Keratinocyte (primary cell): ENCODE measurements at regions not wholly inside any gene's neighbourhood (a gene's known extent, or its start where the extent isn't known, plus 50 kb on each side); places are given as distances from the start of the nearest gene placed in this dataset.

Experiments used
- DNase-seq: peaks from one replicate; pipeline ENCODE4 v3.0.0-alpha.2; 2011; ENCODE audit warnings: low read depth, missing footprints, low spot score
- FAIRE-seq: peaks from 2 replicates; lab custom pipeline; 2011; peaks lifted over from hg19 to GRCh38; lab: Jason Lieb, UNC
- H2AFZ ChIP-seq: 2 replicates; pipeline ENCODE4 v1.6.0; 2012; ENCODE audit warnings: low read length, control low read depth, inconsistent platforms; ENCODE audit not compliant: control insufficient read depth
- H3K27ac ChIP-seq: 2 replicates; pipeline ENCODE4 v1.5.1; 2011; ENCODE audit warnings: low read length; ENCODE audit not compliant: control insufficient read depth, insufficient read depth
- H3K27me3 ChIP-seq: 3 replicates; pipeline ENCODE4 v1.6.0; 2011; ENCODE audit warnings: low read length; ENCODE audit not compliant: control insufficient read depth, insufficient read depth; ENCODE audit errors: extremely low read depth
- H3K36me3 ChIP-seq, 2 experiments: 2 replicates in 1 of 2; 3 replicates in 1 of 2; pipeline ENCODE4 v1.5.1; 2011; ENCODE audit warnings: low read length in 2 of 2, mild to moderate bottlenecking in 1 of 2; ENCODE audit not compliant: control insufficient read depth in 2 of 2, insufficient read depth in 2 of 2; ENCODE audit errors: extremely low read depth in 1 of 2
- H3K4me1 ChIP-seq: 3 replicates; pipeline ENCODE4 v1.5.1; 2011; ENCODE audit warnings: low read length; ENCODE audit not compliant: control insufficient read depth, insufficient read depth; ENCODE audit errors: extremely low read depth
- H3K4me2 ChIP-seq: 3 replicates; pipeline ENCODE4 v1.6.0; 2011; ENCODE audit warnings: low read depth, low read length; ENCODE audit not compliant: control insufficient read depth, insufficient read depth; ENCODE audit errors: extremely low read depth
- H3K4me3 ChIP-seq, 3 experiments: fragments of 200-600 bp in 1 of 3; sonication (generic) in 1 of 3; 2 replicates in 2 of 3; 3 replicates in 1 of 3; pipeline ENCODE4 v1.5.1; 2011 to 2016; ENCODE audit warnings: low read length in 3 of 3, mild to moderate bottlenecking in 3 of 3, control low read depth in 2 of 3, inconsistent platforms in 1 of 3, low read depth in 1 of 3, mixed read lengths in 1 of 3, mixed run types in 1 of 3, moderate library complexity in 1 of 3; ENCODE audit not compliant: control insufficient read depth in 2 of 3, insufficient read depth in 2 of 3; ENCODE audit errors: extremely low read depth in 1 of 3
- H3K79me2 ChIP-seq: 2 replicates; pipeline ENCODE4 v1.6.0; 2012; ENCODE audit warnings: low read length; ENCODE audit not compliant: control insufficient read depth, insufficient read depth
- H3K9ac ChIP-seq: 3 replicates; pipeline ENCODE4 v1.6.0; 2011; ENCODE audit warnings: low read length; ENCODE audit not compliant: control insufficient read depth, insufficient read depth; ENCODE audit errors: extremely low read depth
- H3K9me1 ChIP-seq: 3 replicates; pipeline ENCODE4 v1.6.0; 2011; ENCODE audit warnings: low read length; ENCODE audit not compliant: control insufficient read depth, insufficient read depth; ENCODE audit errors: extremely low read depth
- H3K9me3 ChIP-seq: 2 replicates; pipeline ENCODE4 v1.5.1; 2012; ENCODE audit warnings: low read depth, low read length; ENCODE audit not compliant: control insufficient read depth
- H4K20me1 ChIP-seq: 3 replicates; pipeline ENCODE4 v1.6.0; 2011; ENCODE audit warnings: low read length; ENCODE audit not compliant: control insufficient read depth, insufficient read depth; ENCODE audit errors: extremely low read depth
- CTCF ChIP-seq, 3 experiments: IDR thresholded peaks in 1 of 3; conservative IDR thresholded peaks in 1 of 3; optimal IDR thresholded peaks in 1 of 3; 2 replicates in 2 of 3; 3 replicates in 1 of 3; pipeline versions ENCODE3 to v1.5.1; 2011; ENCODE audit warnings: low read length in 3 of 3, mild to moderate bottlenecking in 3 of 3, moderate library complexity in 2 of 3, control low read depth in 1 of 3, inconsistent platforms in 1 of 3; ENCODE audit not compliant: insufficient read depth in 2 of 3; ENCODE audit errors: extremely low read depth in 1 of 3
- EZH2 ChIP-seq: IDR thresholded peaks from one replicate; pipeline ENCODE4 v1.6.1; 2012; ENCODE audit warnings: inconsistent platforms, mild to moderate bottlenecking, low read length, moderate library complexity
- dilution Hi-C: fragments of 300-500 bp; cut with MboI; formaldehyde crosslinking; loops from one replicate; pipeline ENCODE4 v1.7.0; 2020; ENCODE audit warnings: low sequenced_read_pairs; ENCODE audit not compliant: extremely low pct_ligation_motif_present

- no peak for TF ChIP-seq CTCF (optimal IDR thresholded peaks at IDR 0.05 in 1 of 3, IDR thresholded peaks at IDR 0.05 in 1 of 3, conservative IDR thresholded peaks at IDR 0.05 in 1 of 3; ENCODE audit: extremely low read depth in 1 of 3, insufficient read depth in 2 of 3, low read length in 3 of 3)
- TF ChIP-seq EZH2: no peak
- DNase-seq: no peak
- dilution Hi-C loops: no loop called here
- no peaks in the 10 kb centered on the region for H4K20me1 ChIP-seq
- H2AFZ ChIP-seq: no peak overlapping the region
- no peaks in the 10 kb centered on the region for H3K9me3 ChIP-seq
- no peaks in the 10 kb centered on the region for H3K79me2 ChIP-seq
- no peak overlapping the region for H3K27ac ChIP-seq
- H3K9me1 ChIP-seq: no peaks in the 10 kb centered on the region
- H3K27me3 ChIP-seq: no peaks in the 10 kb centered on the region
- no peak overlapping the region for H3K4me3 ChIP-seq
- no peaks in the 10 kb centered on the region for H3K36me3 ChIP-seq
- no peak overlapping the region for H3K4me2 ChIP-seq
- no peak for FAIRE-seq
- H3K9ac ChIP-seq: no peak overlapping the region
- no peaks in the 10 kb centered on the region for H3K4me1 ChIP-seq
These were observed 60.2 kb downstream of the GASK1B start for GRCh38 chr4:158112611-158113010.

- Histone ChIP-seq H3K9me1 (no peaks in the 10 kb centered on the region), H3K79me2 (no peaks in the 10 kb centered on the region), H3K36me3 (no peaks in the 10 kb centered on the region), H4K20me1 (no peaks in the 10 kb centered on the region), H3K4me2 (no peak overlapping the region), H3K4me3 (no peak overlapping the region), H3K9me3 (no peaks in the 10 kb centered on the region), H3K9ac (no peak overlapping the region), H2AFZ (no peak overlapping the region), H3K4me1 (no peaks in the 10 kb centered on the region), H3K27me3 (no peaks in the 10 kb centered on the region), H3K27ac (no peak overlapping the region)
- dilution Hi-C loops: no loop called here
- FAIRE-seq (peak; percentile 48), DNase-seq (no peak)
- TF ChIP-seq CTCF (optimal IDR thresholded peaks at IDR 0.05 in 1 of 3, IDR thresholded peaks at IDR 0.05 in 1 of 3, conservative IDR thresholded peaks at IDR 0.05 in 1 of 3; ENCODE audit: extremely low read depth in 1 of 3, insufficient read depth in 2 of 3, low read length in 3 of 3): no peak
- TF ChIP-seq EZH2: no peak
These were observed 61.6 kb downstream of the GASK1B start for GRCh38 chr4:158111241-158111640.
